Panc1 (cell line): ENCODE measurements at regions not wholly inside any gene's neighbourhood (a gene's known extent, or its start where the extent isn't known, plus 50 kb on each side); places are given as distances from the start of the nearest gene placed in this dataset.

ENCODE experiments used
- ATAC-seq: fragments of 200-7000 bp; cut with Tn5 transposase; 2 replicates; pipeline ENCODE4 v1.9.1; 2020; ENCODE audit warnings: mild to moderate bottlenecking, moderate library complexity
- BruUV-seq: library from RNA; stranded (reverse); fragments of 400-500 nt; replicated peaks from 2 replicates; lab custom pipeline; 2021; lab: Mats Ljungman, UMichigan
- CTCF ChIA-PET: fragments of 300-600 bp; sonication (Branson Sonifier 250); formaldehyde crosslinking; loops from one replicate; lab custom pipeline; 2022; ENCODE audit warnings: antibody characterized with exemption; lab: Charles Lee
- POLR2A ChIA-PET: fragments of 300-600 bp; sonication (Branson Sonifier 250); formaldehyde crosslinking; loops from one replicate; lab custom pipeline; 2022; ENCODE audit warnings: antibody characterized with exemption; lab: Charles Lee
- DNase-seq: peaks from one replicate; pipeline ENCODE4 v3.0.0-alpha.2; 2010; ENCODE audit warnings: low read depth, low spot score
- H3K27ac ChIP-seq: 2 replicates; pipeline ENCODE4 v1.5.1; 2011; ENCODE audit warnings: mild to moderate bottlenecking, low read length, inconsistent platforms
- H3K27me3 ChIP-seq: fragments of 200-500 bp; sonication (Bioruptor generic); 2 replicates; pipeline ENCODE4 v1.6.0; 2014; ENCODE audit warnings: low read length, inconsistent platforms; ENCODE audit not compliant: control insufficient read depth, insufficient read depth
- H3K36me3 ChIP-seq: fragments of 200-500 bp; sonication (Bioruptor generic); 2 replicates; pipeline ENCODE4 v1.5.1; 2014; ENCODE audit warnings: inconsistent platforms, mild to moderate bottlenecking, low read length, moderate library complexity; ENCODE audit not compliant: control insufficient read depth, insufficient read depth
- H3K4me1 ChIP-seq: 2 replicates; pipeline ENCODE4 v1.5.1; 2011; ENCODE audit warnings: inconsistent platforms, mild to moderate bottlenecking, low read length, moderate library complexity; ENCODE audit not compliant: control insufficient read depth, insufficient read depth
- H3K4me3 ChIP-seq, 2 experiments: 2 replicates each; pipeline ENCODE4 v1.5.1; 2011 to 2012; ENCODE audit warnings: low read depth in 2 of 2, low read length in 2 of 2, mild to moderate bottlenecking in 2 of 2, inconsistent platforms in 1 of 2, moderate library complexity in 1 of 2
- H3K9me3 ChIP-seq: fragments of 200-500 bp; sonication (Bioruptor generic); 2 replicates; pipeline ENCODE4 v1.5.1; 2014; ENCODE audit warnings: low read depth, mild to moderate bottlenecking, inconsistent platforms, low read length, moderate library complexity; ENCODE audit not compliant: control insufficient read depth, insufficient read depth
- CTCF ChIP-seq: fragments of 450-650 bp; IDR thresholded peaks from 2 replicates; pipeline ENCODE4 v1.5.1; 2017; ENCODE audit warnings: mild to moderate bottlenecking
- POLR2AphosphoS5 ChIP-seq: IDR thresholded peaks from 2 replicates; pipeline ENCODE4 v1.6.1; 2012; ENCODE audit warnings: mild to moderate bottlenecking, low read depth, low read length, moderate library complexity
- REST ChIP-seq, 2 experiments: IDR thresholded peaks; 2 replicates each; pipeline ENCODE4 v1.6.1; 2011 to 2012; ENCODE audit warnings: low read depth in 2 of 2, control low read depth in 1 of 2, low read length in 1 of 2, mild to moderate bottlenecking in 1 of 2, moderate library complexity in 1 of 2; ENCODE audit not compliant: insufficient read depth in 1 of 2
- SIN3A ChIP-seq: IDR thresholded peaks from 2 replicates; pipeline ENCODE4 v1.6.1; 2012; ENCODE audit warnings: low read depth, mild to moderate bottlenecking, low read length, moderate library complexity, borderline replicate concordance; ENCODE audit not compliant: insufficient read depth
- TCF7L2 ChIP-seq: IDR thresholded peaks from 2 replicates; pipeline ENCODE4 v1.6.1; 2011; ENCODE audit warnings: mild to moderate bottlenecking, low read depth, low read length, inconsistent platforms
- in situ Hi-C: cut with HindIII; loops from 2 replicates; pipeline ENCODE4 v1.10.0; 2016; ENCODE audit warnings: low sequenced_read_pairs, low pct_unique_long_range_greater_than_20kb
- intact Hi-C: fragments of 100-400 bp; cut with micrococcal nuclease; formaldehyde crosslinking; loops from one replicate; pipeline ENCODE4 v1.10.0; 2022; ENCODE audit not compliant: unreplicated experiment

- CTCF ChIA-PET, result no interaction called here
- intact Hi-C loops, result no loop called here
Measured at GRCh38 chr12:94078736-94079509, 69.5 kb upstream of the PLXNC1 start.

More at GRCh38 chr12:94078736-94079509, 69.5 kb upstream of the PLXNC1 start:
- Histone ChIP-seq H3K4me3 (no peak overlapping the region), H3K4me1 (no peaks in the 10 kb centered on the region), H3K9me3 (no peaks in the 10 kb centered on the region), H3K36me3 (no peaks in the 10 kb centered on the region), H3K27me3 (no peaks in the 10 kb centered on the region), H3K27ac (no peak overlapping the region)
- POLR2A ChIA-PET, result no interaction called here
- DNase-seq (no peak), ATAC-seq (no peak)
- BruUV-seq, result no TSS peak
- TF ChIP-seq POLR2AphosphoS5 (no peak), TCF7L2 (no peak), CTCF (no peak), SIN3A (no peak), REST (IDR thresholded peaks at IDR 0.05; ENCODE audit: insufficient read depth in 1 of 2, low read depth in 2 of 2, low read length in 1 of 2) (no peak)
- in situ Hi-C loops, result no loop called here
